Endothelial cell of umbilical vein (primary cell): ENCODE measurements at regions not wholly inside any gene's neighbourhood (a gene's known extent, or its start where the extent isn't known, plus 50 kb on each side); places are given as distances from the start of the nearest gene placed in this dataset.

Experiments
- BruUV-seq: library from RNA; stranded (reverse); fragments of 400-500 nt; replicated peaks from 2 replicates; lab custom pipeline; 2021; lab: Mats Ljungman, UMichigan
- CTCF ChIA-PET: fragments of 300-600, 350-600 bp; sonication (Branson Sonifier 250); formaldehyde crosslinking; loops from one replicate; lab custom pipeline; 2021; ENCODE audit warnings: antibody characterized with exemption, inconsistent platforms; lab: Charles Lee
- POLR2A ChIA-PET: fragments of 300-600, 350-600 bp; sonication (Branson Sonifier 250); formaldehyde crosslinking; loops from one replicate; lab custom pipeline; 2021; ENCODE audit warnings: antibody characterized with exemption, inconsistent platforms; lab: Charles Lee
- DNase-seq: peaks from one replicate; pipeline ENCODE4 v3.0.0-alpha.2; 2011; ENCODE audit warnings: low read depth, low spot score
- FAIRE-seq: peaks from 2 replicates; lab custom pipeline; 2011; peaks lifted over from hg19 to GRCh38; lab: Jason Lieb, UNC
- H2AFZ ChIP-seq: 2 replicates; pipeline ENCODE4 v1.6.0; 2012; ENCODE audit warnings: low read depth, low read length, control low read depth, inconsistent platforms
- H3K27ac ChIP-seq: 2 replicates; pipeline ENCODE4 v1.5.1; 2011; ENCODE audit warnings: low read depth, mild to moderate bottlenecking, control low read depth, low read length, moderate library complexity; ENCODE audit not compliant: insufficient read depth
- H3K27me3 ChIP-seq, 2 experiments: 2 replicates each; pipeline versions ENCODE4 v1.6.0 to v1.6.1; 2011; ENCODE audit warnings: low read length in 2 of 2, mixed read lengths in 1 of 2; ENCODE audit not compliant: control insufficient read depth in 2 of 2, insufficient read depth in 2 of 2
- H3K36me3 ChIP-seq, 2 experiments: 2 replicates in 1 of 2; 3 replicates in 1 of 2; pipeline ENCODE4 v1.5.1; 2011; ENCODE audit warnings: low read length in 2 of 2, mild to moderate bottlenecking in 1 of 2, moderate library complexity in 1 of 2; ENCODE audit not compliant: control insufficient read depth in 2 of 2, insufficient read depth in 2 of 2; ENCODE audit errors: extremely low read depth in 1 of 2
- H3K4me1 ChIP-seq: 3 replicates; pipeline ENCODE4 v1.5.1; 2011; ENCODE audit warnings: mild to moderate bottlenecking, low read length; ENCODE audit not compliant: control insufficient read depth, insufficient read depth; ENCODE audit errors: extremely low read depth
- H3K4me2 ChIP-seq: 2 replicates; pipeline ENCODE4 v1.6.1; 2011; ENCODE audit warnings: low read length, control low read depth, mixed read lengths; ENCODE audit not compliant: insufficient read depth
- H3K4me3 ChIP-seq, 3 experiments: fragments of 200-600 bp in 1 of 3; sonication (generic), shearing (Covaris generic) in 1 of 3; replicated peaks in 1 of 3; 2 replicates each; pipeline ENCODE4 v1.5.1; 2011 to 2016; ENCODE audit warnings: control low read depth in 3 of 3, low read length in 3 of 3, mild to moderate bottlenecking in 2 of 3, inconsistent platforms in 1 of 3, low read depth in 1 of 3, moderate library complexity in 1 of 3; ENCODE audit not compliant: insufficient read depth in 1 of 3
- H3K79me2 ChIP-seq: 2 replicates; pipeline ENCODE4 v1.6.0; 2012; ENCODE audit warnings: low read length, inconsistent platforms; ENCODE audit not compliant: control insufficient read depth, insufficient read depth
- H3K9ac ChIP-seq: replicated peaks from 2 replicates; pipeline ENCODE3; 2011; ENCODE audit warnings: low read length, control low read depth; ENCODE audit not compliant: insufficient read depth; ENCODE audit errors: extremely low read depth
- H3K9me1 ChIP-seq: replicated peaks from 3 replicates; pipeline ENCODE4 v1.6.0; 2011; ENCODE audit warnings: mild to moderate bottlenecking, low read length; ENCODE audit not compliant: control insufficient read depth, insufficient read depth; ENCODE audit errors: extremely low read depth
- H3K9me3 ChIP-seq: replicated peaks from 2 replicates; pipeline ENCODE4 v1.5.1; 2012; ENCODE audit warnings: low read length, inconsistent platforms; ENCODE audit not compliant: control insufficient read depth, insufficient read depth
- H4K20me1 ChIP-seq: replicated peaks from 2 replicates; pipeline ENCODE3; 2011; ENCODE audit warnings: mild to moderate bottlenecking, low read length; ENCODE audit not compliant: control insufficient read depth, insufficient read depth; ENCODE audit errors: extremely low read depth
- EZH2 ChIP-seq: IDR thresholded peaks from 2 replicates; pipeline ENCODE4 v1.6.1; 2012; ENCODE audit warnings: borderline replicate concordance, low read depth, mild to moderate bottlenecking, moderate library complexity, low read length, inconsistent platforms; ENCODE audit not compliant: severe bottlenecking
- FOS ChIP-seq: IDR thresholded peaks from 2 replicates; pipeline ENCODE4 v1.6.1; 2011; ENCODE audit warnings: mild to moderate bottlenecking, low read length, moderate library complexity, borderline replicate concordance; ENCODE audit not compliant: insufficient read depth
- GATA2 ChIP-seq: IDR thresholded peaks from 2 replicates; pipeline ENCODE4 v1.7.0; 2011; ENCODE audit warnings: low read depth, mild to moderate bottlenecking, moderate library complexity, mixed read lengths, low read length; ENCODE audit not compliant: insufficient read length, insufficient read depth
- JUN ChIP-seq: IDR thresholded peaks from 2 replicates; pipeline ENCODE4 v1.6.1; 2011; ENCODE audit warnings: borderline replicate concordance, low read depth; ENCODE audit not compliant: insufficient read length, insufficient read depth
- MAX ChIP-seq: IDR thresholded peaks from 2 replicates; pipeline ENCODE4 v1.6.1; 2011; ENCODE audit not compliant: insufficient read depth, insufficient read length
- MYC ChIP-seq: IDR thresholded peaks from one replicate; pipeline ENCODE4 v1.6.1; 2011; ENCODE audit warnings: mild to moderate bottlenecking, low read depth, low read length
- POLR2A ChIP-seq: IDR thresholded peaks from 2 replicates; pipeline ENCODE4 v1.6.1; 2012; ENCODE audit warnings: low read depth, mild to moderate bottlenecking, control low read depth, low read length
- POLR2AphosphoS5 ChIP-seq: IDR thresholded peaks from 2 replicates; pipeline ENCODE4 v1.6.1; 2012; ENCODE audit warnings: low read depth, mild to moderate bottlenecking, control low read depth, low read length, moderate library complexity; ENCODE audit not compliant: insufficient read depth
- dilution Hi-C: fragments of 300-500 bp; cut with MboI; formaldehyde crosslinking; loops from one replicate; pipeline ENCODE4 v1.15.0; 2019; ENCODE audit warnings: low sequenced_read_pairs; ENCODE audit not compliant: extremely low pct_ligation_motif_present
- intact Hi-C: fragments of 100-400 bp; cut with micrococcal nuclease; formaldehyde crosslinking; loops from one replicate; pipeline ENCODE4 v1.10.0; 2022
- TF ChIP-seq, protein P1 (sequence below), 2 donors: IDR thresholded peaks; 1 replicate in 1 of 2; 2 replicates in 1 of 2; pipeline ENCODE4 v1.5.1; 2011; ENCODE audit warnings: low read length in 2 of 2, mild to moderate bottlenecking in 2 of 2, moderate library complexity in 2 of 2, control low read depth in 1 of 2, inconsistent platforms in 1 of 2, low read depth in 1 of 2; ENCODE audit not compliant: insufficient read depth in 1 of 2; ENCODE audit errors: extremely low read depth in 1 of 2

DNA sequence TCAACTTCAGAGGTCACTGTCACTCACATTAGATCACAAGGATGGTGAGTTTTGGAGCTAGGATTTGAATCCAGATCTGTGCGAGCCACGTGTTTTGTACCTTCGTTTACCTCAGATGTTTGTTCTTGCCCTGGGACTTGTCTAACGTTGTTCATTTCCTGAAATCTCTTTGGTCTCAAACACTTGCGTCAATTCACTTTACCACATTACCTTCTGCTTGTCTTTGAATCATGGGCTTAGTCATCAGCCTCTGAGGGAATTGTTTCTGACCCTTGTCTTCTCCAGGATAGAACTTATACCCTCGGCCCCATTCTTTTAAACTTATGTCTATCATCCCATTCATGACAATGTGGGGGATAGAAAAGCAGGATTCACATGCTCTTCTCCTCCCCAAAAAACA, 282.7 kb downstream of the DCDC2C start:
- Histone ChIP-seq H3K79me2 (no peaks in the 10 kb centered on the region), H4K20me1 (no peaks in the 10 kb centered on the region), H3K4me3 (no peak overlapping the region), H3K4me2 (no peak overlapping the region), H3K9ac (no peak overlapping the region), H3K9me3 (no peaks in the 10 kb centered on the region), H3K36me3 (no peaks in the 10 kb centered on the region), H3K9me1 (no peaks in the 10 kb centered on the region), H2AFZ (no peak overlapping the region), H3K4me1 (no peaks in the 10 kb centered on the region), H3K27me3 (no peaks in the 10 kb centered on the region), H3K27ac (no peak overlapping the region)
- ChIA-PET CTCF (no interaction called here), POLR2A (no interaction called here)
- DNase-seq: no peak
- BruUV-seq: no TSS peak
- intact Hi-C loops: no loop called here
- dilution Hi-C loops: no loop called here
- TF ChIP-seq POLR2AphosphoS5 (no peak), JUN (no peak), FOS (no peak), MAX (no peak), GATA2 (no peak), MYC (no peak), POLR2A (no peak), EZH2 (no peak)
- TF ChIP-seq, protein P1, sequence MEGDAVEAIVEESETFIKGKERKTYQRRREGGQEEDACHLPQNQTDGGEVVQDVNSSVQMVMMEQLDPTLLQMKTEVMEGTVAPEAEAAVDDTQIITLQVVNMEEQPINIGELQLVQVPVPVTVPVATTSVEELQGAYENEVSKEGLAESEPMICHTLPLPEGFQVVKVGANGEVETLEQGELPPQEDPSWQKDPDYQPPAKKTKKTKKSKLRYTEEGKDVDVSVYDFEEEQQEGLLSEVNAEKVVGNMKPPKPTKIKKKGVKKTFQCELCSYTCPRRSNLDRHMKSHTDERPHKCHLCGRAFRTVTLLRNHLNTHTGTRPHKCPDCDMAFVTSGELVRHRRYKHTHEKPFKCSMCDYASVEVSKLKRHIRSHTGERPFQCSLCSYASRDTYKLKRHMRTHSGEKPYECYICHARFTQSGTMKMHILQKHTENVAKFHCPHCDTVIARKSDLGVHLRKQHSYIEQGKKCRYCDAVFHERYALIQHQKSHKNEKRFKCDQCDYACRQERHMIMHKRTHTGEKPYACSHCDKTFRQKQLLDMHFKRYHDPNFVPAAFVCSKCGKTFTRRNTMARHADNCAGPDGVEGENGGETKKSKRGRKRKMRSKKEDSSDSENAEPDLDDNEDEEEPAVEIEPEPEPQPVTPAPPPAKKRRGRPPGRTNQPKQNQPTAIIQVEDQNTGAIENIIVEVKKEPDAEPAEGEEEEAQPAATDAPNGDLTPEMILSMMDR (IDR thresholded peaks at IDR 0.05; ENCODE audit: extremely low read depth in 1 of 2, insufficient read depth in 1 of 2, low read depth in 1 of 2, low read length in 2 of 2): no peak
- FAIRE-seq: no peak
